GM18508 (cell line): ENCODE measurements at regions not wholly inside any gene's neighbourhood (a gene's known extent, or its start where the extent isn't known, plus 50 kb on each side); places are given as distances from the start of the nearest gene placed in this dataset.
"Not testable (repeated sequence)": the region's sequence is repeated elsewhere in the genome, so short reads cannot be mapped to it uniquely, and the experiment has no call there.

Experiments
- ATAC-seq: cut with Tn5 transposase; IDR thresholded peaks from one replicate; pipeline ENCODE4 v1.9.1; 2021; ENCODE audit warnings: moderate number of reproducible peaks; ENCODE audit not compliant: insufficient read depth, unreplicated experiment

- no peak for ATAC-seq
These were observed 526.4 kb downstream of the LRRIQ3 start for GRCh38 chr1:73671530-73671929.

GRCh38 chr1:73667959-73668358 lies 530.0 kb downstream of the LRRIQ3 start:
- not testable (repeated sequence) for ATAC-seq

GRCh38 chr1:73662526-73662925 lies 535.5 kb downstream of the LRRIQ3 start:
- no peak for ATAC-seq

- ATAC-seq: no peak
These were observed 538.8 kb downstream of the LRRIQ3 start for GRCh38 chr1:73659136-73659535.

GRCh38 chr1:73654714-73655113 lies 543.3 kb downstream of the LRRIQ3 start:
- no peak for ATAC-seq

GRCh38 chr1:73644198-73644597 lies 553.8 kb downstream of the LRRIQ3 start:
- ATAC-seq: no peak

GRCh38 chr1:73639494-73639893 lies 558.5 kb downstream of the LRRIQ3 start:
- ATAC-seq: no peak

- no peak for ATAC-seq
These were observed 560.7 kb downstream of the LRRIQ3 start for GRCh38 chr1:73637264-73637663.

GRCh38 chr1:73635021-73635420 lies 563.0 kb downstream of the LRRIQ3 start:
- no peak for ATAC-seq

GRCh38 chr1:73627723-73628122 lies 570.3 kb downstream of the LRRIQ3 start:
- no peak for ATAC-seq

- no peak for ATAC-seq
These were observed 571.6 kb downstream of the LRRIQ3 start for GRCh38 chr1:73626326-73626725.

GRCh38 chr1:73623946-73624345 lies 574.0 kb downstream of the LRRIQ3 start:
- ATAC-seq: no peak

GRCh38 chr1:73617145-73617544 lies 580.8 kb downstream of the LRRIQ3 start:
- no peak for ATAC-seq

- no peak for ATAC-seq
These were observed 586.3 kb downstream of the LRRIQ3 start for GRCh38 chr1:73611681-73612080.

GRCh38 chr1:73604739-73605138 lies 593.2 kb downstream of the LRRIQ3 start:
- ATAC-seq: no peak

GRCh38 chr1:73604211-73604610 lies 593.8 kb downstream of the LRRIQ3 start:
- ATAC-seq: no peak

- no peak for ATAC-seq
These were observed 604.2 kb downstream of the LRRIQ3 start for GRCh38 chr1:73593804-73594203.

- ATAC-seq: no peak
These were observed 604.6 kb downstream of the LRRIQ3 start for GRCh38 chr1:73593364-73593763.

GRCh38 chr1:73587080-73587479 lies 610.9 kb downstream of the LRRIQ3 start:
- ATAC-seq: no peak

- no peak for ATAC-seq
These were observed 620.8 kb downstream of the LRRIQ3 start for GRCh38 chr1:73577206-73577605.

- no peak for ATAC-seq
These were observed 621.9 kb downstream of the LRRIQ3 start for GRCh38 chr1:73576083-73576482.

- no peak for ATAC-seq
These were observed 633.7 kb downstream of the LRRIQ3 start for GRCh38 chr1:73564294-73564693.

- no peak for ATAC-seq
These were observed 641.7 kb downstream of the LRRIQ3 start for GRCh38 chr1:73556270-73556669.
